ENCODE measurements at regions not wholly inside any gene's neighbourhood (a gene's known extent, or its start where the extent isn't known, plus 50 kb on each side); places are given as distances from the start of the nearest gene placed in this dataset.
"Not testable (repeated sequence)": the region's sequence is repeated elsewhere in the genome, so short reads cannot be mapped to it uniquely, and the experiment has no call there.

- BruUV-seq (replicated peaks); POLR2A ChIA-PET; CTCF ChIA-PET; DNase-seq (ENCODE audit: low read depth, low spot score); H3K4me3 ChIP-seq (ENCODE audit: low read depth in 2 of 2, low read length in 2 of 2); intact Hi-C loops (cut with micrococcal nuclease; ENCODE audit: unreplicated experiment); H3K27me3 ChIP-seq (ENCODE audit: control insufficient read depth, insufficient read depth, low read length); H3K4me1 ChIP-seq (ENCODE audit: control insufficient read depth, insufficient read depth, low read length); H3K36me3 ChIP-seq (ENCODE audit: control insufficient read depth, insufficient read depth, low read length); H3K27ac ChIP-seq (ENCODE audit: low read length); ATAC-seq; in situ Hi-C loops (cut with HindIII; ENCODE audit: low pct_unique_long_range_greater_than_20kb, low sequenced_read_pairs); H3K9me3 ChIP-seq (ENCODE audit: control insufficient read depth, insufficient read depth, low read depth, low read length): not testable (repeated sequence)
Observed at GRCh38 chr17:22044706-22045246, 352.5 kb downstream of the KCNJ18 start.

GRCh38 chr17:22047521-22047920 lies 355.2 kb downstream of the KCNJ18 start:
- BruUV-seq (replicated peaks); H3K27me3 ChIP-seq (ENCODE audit: control insufficient read depth, insufficient read depth, low read length); in situ Hi-C loops (cut with HindIII; ENCODE audit: low pct_unique_long_range_greater_than_20kb, low sequenced_read_pairs); POLR2A ChIA-PET; ATAC-seq; H3K36me3 ChIP-seq (ENCODE audit: control insufficient read depth, insufficient read depth, low read length); H3K9me3 ChIP-seq (ENCODE audit: control insufficient read depth, insufficient read depth, low read depth, low read length); intact Hi-C loops (cut with micrococcal nuclease; ENCODE audit: unreplicated experiment); CTCF ChIA-PET; DNase-seq (ENCODE audit: low read depth, low spot score); H3K4me3 ChIP-seq (ENCODE audit: low read depth in 2 of 2, low read length in 2 of 2); H3K4me1 ChIP-seq (ENCODE audit: control insufficient read depth, insufficient read depth, low read length); H3K27ac ChIP-seq (ENCODE audit: low read length): not testable (repeated sequence)

- ATAC-seq; H3K4me1 ChIP-seq (ENCODE audit: control insufficient read depth, insufficient read depth, low read length); H3K4me3 ChIP-seq (ENCODE audit: low read depth in 2 of 2, low read length in 2 of 2); H3K27ac ChIP-seq (ENCODE audit: low read length); POLR2A ChIA-PET; H3K9me3 ChIP-seq (ENCODE audit: control insufficient read depth, insufficient read depth, low read depth, low read length); DNase-seq (ENCODE audit: low read depth, low spot score); BruUV-seq (replicated peaks); in situ Hi-C loops (cut with HindIII; ENCODE audit: low pct_unique_long_range_greater_than_20kb, low sequenced_read_pairs); CTCF ChIA-PET; H3K27me3 ChIP-seq (ENCODE audit: control insufficient read depth, insufficient read depth, low read length); H3K36me3 ChIP-seq (ENCODE audit: control insufficient read depth, insufficient read depth, low read length); intact Hi-C loops (cut with micrococcal nuclease; ENCODE audit: unreplicated experiment): not testable (repeated sequence)
Observed at GRCh38 chr17:22048226-22048625, 355.9 kb downstream of the KCNJ18 start.

GRCh38 chr17:22050766-22051165 lies 358.4 kb downstream of the KCNJ18 start:
- DNase-seq (ENCODE audit: low read depth, low spot score); H3K27ac ChIP-seq (ENCODE audit: low read length); H3K27me3 ChIP-seq (ENCODE audit: control insufficient read depth, insufficient read depth, low read length); ATAC-seq; H3K4me3 ChIP-seq (ENCODE audit: low read depth in 2 of 2, low read length in 2 of 2); intact Hi-C loops (cut with micrococcal nuclease; ENCODE audit: unreplicated experiment); CTCF ChIA-PET; in situ Hi-C loops (cut with HindIII; ENCODE audit: low pct_unique_long_range_greater_than_20kb, low sequenced_read_pairs); BruUV-seq (replicated peaks); H3K4me1 ChIP-seq (ENCODE audit: control insufficient read depth, insufficient read depth, low read length); POLR2A ChIA-PET; H3K36me3 ChIP-seq (ENCODE audit: control insufficient read depth, insufficient read depth, low read length); H3K9me3 ChIP-seq (ENCODE audit: control insufficient read depth, insufficient read depth, low read depth, low read length): not testable (repeated sequence)

- CTCF ChIA-PET; H3K27me3 ChIP-seq (ENCODE audit: control insufficient read depth, insufficient read depth, low read length); H3K9me3 ChIP-seq (ENCODE audit: control insufficient read depth, insufficient read depth, low read depth, low read length); BruUV-seq (replicated peaks); H3K4me3 ChIP-seq (ENCODE audit: low read depth in 2 of 2, low read length in 2 of 2); H3K4me1 ChIP-seq (ENCODE audit: control insufficient read depth, insufficient read depth, low read length); H3K27ac ChIP-seq (ENCODE audit: low read length); DNase-seq (ENCODE audit: low read depth, low spot score); H3K36me3 ChIP-seq (ENCODE audit: control insufficient read depth, insufficient read depth, low read length); POLR2A ChIA-PET; in situ Hi-C loops (cut with HindIII; ENCODE audit: low pct_unique_long_range_greater_than_20kb, low sequenced_read_pairs); ATAC-seq; intact Hi-C loops (cut with micrococcal nuclease; ENCODE audit: unreplicated experiment): not testable (repeated sequence)
Observed at GRCh38 chr17:22052715-22053114, 360.4 kb downstream of the KCNJ18 start.

- CTCF ChIA-PET; H3K9me3 ChIP-seq (ENCODE audit: control insufficient read depth, insufficient read depth, low read depth, low read length); intact Hi-C loops (cut with micrococcal nuclease; ENCODE audit: unreplicated experiment); H3K36me3 ChIP-seq (ENCODE audit: control insufficient read depth, insufficient read depth, low read length); ATAC-seq; H3K4me1 ChIP-seq (ENCODE audit: control insufficient read depth, insufficient read depth, low read length); DNase-seq (ENCODE audit: low read depth, low spot score); POLR2A ChIA-PET; H3K4me3 ChIP-seq (ENCODE audit: low read depth in 2 of 2, low read length in 2 of 2); BruUV-seq (replicated peaks); in situ Hi-C loops (cut with HindIII; ENCODE audit: low pct_unique_long_range_greater_than_20kb, low sequenced_read_pairs); H3K27ac ChIP-seq (ENCODE audit: low read length); H3K27me3 ChIP-seq (ENCODE audit: control insufficient read depth, insufficient read depth, low read length): not testable (repeated sequence)
Observed at GRCh38 chr17:22056566-22056965, 364.2 kb downstream of the KCNJ18 start.

- POLR2A ChIA-PET; H3K27ac ChIP-seq (ENCODE audit: low read length); H3K9me3 ChIP-seq (ENCODE audit: control insufficient read depth, insufficient read depth, low read depth, low read length); H3K27me3 ChIP-seq (ENCODE audit: control insufficient read depth, insufficient read depth, low read length); CTCF ChIA-PET; H3K36me3 ChIP-seq (ENCODE audit: control insufficient read depth, insufficient read depth, low read length); H3K4me3 ChIP-seq (ENCODE audit: low read depth in 2 of 2, low read length in 2 of 2); in situ Hi-C loops (cut with HindIII; ENCODE audit: low pct_unique_long_range_greater_than_20kb, low sequenced_read_pairs); intact Hi-C loops (cut with micrococcal nuclease; ENCODE audit: unreplicated experiment); ATAC-seq; DNase-seq (ENCODE audit: low read depth, low spot score); BruUV-seq (replicated peaks); H3K4me1 ChIP-seq (ENCODE audit: control insufficient read depth, insufficient read depth, low read length): not testable (repeated sequence)
Observed at GRCh38 chr17:22075918-22076317, 383.6 kb downstream of the KCNJ18 start.

GRCh38 chr17:22088589-22088988 lies 396.3 kb downstream of the KCNJ18 start:
- H3K9me3 ChIP-seq (ENCODE audit: control insufficient read depth, insufficient read depth, low read depth, low read length); H3K27ac ChIP-seq (ENCODE audit: low read length); BruUV-seq (replicated peaks); CTCF ChIA-PET; H3K27me3 ChIP-seq (ENCODE audit: control insufficient read depth, insufficient read depth, low read length); intact Hi-C loops (cut with micrococcal nuclease; ENCODE audit: unreplicated experiment); DNase-seq (ENCODE audit: low read depth, low spot score); in situ Hi-C loops (cut with HindIII; ENCODE audit: low pct_unique_long_range_greater_than_20kb, low sequenced_read_pairs); ATAC-seq; H3K4me1 ChIP-seq (ENCODE audit: control insufficient read depth, insufficient read depth, low read length); H3K4me3 ChIP-seq (ENCODE audit: low read depth in 2 of 2, low read length in 2 of 2); POLR2A ChIA-PET; H3K36me3 ChIP-seq (ENCODE audit: control insufficient read depth, insufficient read depth, low read length): not testable (repeated sequence)

Measured in Panc1 (cell line).